Activated CD4-positive, alpha-beta T cell treated with anti-CD3 and anti-CD28 coated beads, Interleukin-2, amount 50 U/mL, for 24 hours (primary cell): ENCODE measurements at regions not wholly inside any gene's neighbourhood (a gene's known extent, or its start where the extent isn't known, plus 50 kb on each side); places are given as distances from the start of the nearest gene placed in this dataset.
"Not testable (repeated sequence)": the region's sequence is repeated elsewhere in the genome, so short reads cannot be mapped to it uniquely, and the experiment has no call there.

Experiments used
- DNase-seq, 2 donors: peaks; one replicate each; pipeline ENCODE4 v3.0.0-alpha.2; 2020; ENCODE audit warnings: low read depth in 1 of 2, low spot score in 1 of 2

- no peak for DNase-seq
These were observed 84.1 kb upstream of the DMRT1 start for GRCh38 chr9:757246-757881.

DNA sequence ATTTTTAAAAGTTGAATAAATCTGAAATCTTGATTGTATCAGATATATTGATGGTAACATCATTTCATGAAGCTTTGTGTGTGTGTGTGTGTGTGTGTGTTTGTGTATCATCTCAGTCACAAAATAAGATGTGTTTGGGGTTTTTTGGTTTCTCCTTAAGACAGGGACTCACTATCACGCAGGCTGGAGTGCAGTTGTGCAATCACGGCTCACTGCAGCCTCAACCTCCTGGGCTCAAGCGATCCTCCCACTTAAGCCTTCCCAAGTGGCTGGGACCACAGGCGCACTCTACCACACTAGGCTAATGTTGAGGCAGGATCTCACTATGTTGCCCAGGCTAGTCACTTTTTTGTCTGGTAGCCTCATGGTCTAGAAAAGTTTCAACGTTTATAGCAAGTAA lies 83.4 kb upstream of the DMRT1 start:
- no peak for DNase-seq

DNA sequence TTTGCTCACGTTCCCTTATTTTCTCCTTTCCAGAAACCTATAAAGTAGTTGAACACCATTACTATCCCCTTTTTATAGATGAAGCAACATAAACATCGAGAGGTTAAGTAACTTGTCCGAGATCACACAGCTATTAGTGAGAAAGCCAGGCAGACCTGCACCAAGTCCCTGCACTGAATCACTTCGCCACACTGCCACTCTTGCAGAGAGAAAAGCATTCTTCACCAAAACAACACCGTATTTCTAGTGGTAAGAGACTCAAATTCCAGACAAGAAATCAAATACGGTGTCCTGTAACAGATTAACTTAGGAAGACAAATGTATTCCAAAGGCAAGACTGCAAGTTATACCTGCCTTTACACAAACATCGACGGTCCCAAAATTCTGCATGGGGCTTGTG lies 82.0 kb upstream of the DMRT1 start:
- DNase-seq = no peak

DNA sequence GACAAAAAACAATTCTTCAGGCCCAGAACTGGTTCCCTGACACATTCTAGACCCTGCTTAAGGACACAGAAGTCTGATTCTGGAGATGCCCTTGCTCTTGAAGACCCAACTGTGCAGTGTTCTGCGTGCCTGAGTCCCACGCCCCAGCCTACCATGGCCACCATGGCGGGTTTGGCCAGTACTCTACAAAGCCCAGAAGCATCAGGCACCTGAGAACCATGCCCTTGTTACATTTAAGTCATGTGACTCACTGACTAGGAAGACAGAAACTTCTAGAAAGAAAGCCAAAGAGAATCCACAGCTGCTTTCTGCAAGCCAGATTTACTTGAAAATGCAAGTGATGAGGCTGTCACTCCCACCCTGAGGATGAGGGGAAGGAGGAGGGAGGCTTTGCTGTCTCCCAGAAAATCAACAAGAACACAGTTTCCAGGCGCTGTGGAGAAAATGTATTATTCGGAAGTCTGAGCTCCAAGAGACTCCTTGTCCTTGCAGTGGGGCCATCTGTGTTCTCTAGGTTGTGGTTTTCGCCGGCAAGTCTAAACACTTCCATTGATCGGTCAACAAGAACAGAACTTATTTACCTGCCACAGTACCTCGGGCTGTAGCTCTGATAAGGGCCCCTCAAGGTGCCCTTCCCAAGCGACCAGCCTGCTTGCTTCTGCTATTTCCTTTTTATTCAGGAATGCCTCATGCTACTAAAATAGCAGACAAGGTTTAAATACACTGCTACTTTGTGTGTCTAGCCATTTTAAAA lies 81.3 kb upstream of the DMRT1 start:
- no peak for DNase-seq

DNA sequence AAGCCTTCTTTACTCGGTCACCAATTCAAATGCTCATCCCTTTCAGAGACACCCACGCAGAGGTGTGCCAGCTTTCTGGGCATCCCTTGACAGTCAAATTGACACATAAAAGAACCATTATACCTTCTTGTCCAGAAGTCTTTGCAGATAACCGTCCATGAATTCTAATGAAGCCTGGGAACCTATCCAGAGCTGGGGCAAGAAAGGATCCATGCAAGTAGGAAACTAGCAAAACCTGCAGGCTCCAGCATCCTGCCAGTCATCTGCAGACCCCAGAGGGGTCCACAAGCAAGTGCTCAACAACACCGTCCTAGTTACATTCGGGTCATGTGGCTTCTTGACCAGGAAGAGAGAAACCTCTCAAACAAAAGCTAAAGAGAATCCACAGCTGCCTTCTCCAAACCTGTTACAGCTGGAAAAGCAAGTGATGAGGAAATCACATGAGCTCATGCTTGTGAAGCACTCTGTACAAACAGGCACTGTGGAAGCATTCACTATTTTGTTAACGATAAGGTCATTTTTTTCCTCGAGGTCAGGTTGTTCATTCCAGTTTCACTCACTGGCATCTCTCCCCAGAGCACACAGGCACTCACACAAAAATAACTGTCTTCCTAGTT lies 80.2 kb upstream of the DMRT1 start:
- DNase-seq = no peak

DNA sequence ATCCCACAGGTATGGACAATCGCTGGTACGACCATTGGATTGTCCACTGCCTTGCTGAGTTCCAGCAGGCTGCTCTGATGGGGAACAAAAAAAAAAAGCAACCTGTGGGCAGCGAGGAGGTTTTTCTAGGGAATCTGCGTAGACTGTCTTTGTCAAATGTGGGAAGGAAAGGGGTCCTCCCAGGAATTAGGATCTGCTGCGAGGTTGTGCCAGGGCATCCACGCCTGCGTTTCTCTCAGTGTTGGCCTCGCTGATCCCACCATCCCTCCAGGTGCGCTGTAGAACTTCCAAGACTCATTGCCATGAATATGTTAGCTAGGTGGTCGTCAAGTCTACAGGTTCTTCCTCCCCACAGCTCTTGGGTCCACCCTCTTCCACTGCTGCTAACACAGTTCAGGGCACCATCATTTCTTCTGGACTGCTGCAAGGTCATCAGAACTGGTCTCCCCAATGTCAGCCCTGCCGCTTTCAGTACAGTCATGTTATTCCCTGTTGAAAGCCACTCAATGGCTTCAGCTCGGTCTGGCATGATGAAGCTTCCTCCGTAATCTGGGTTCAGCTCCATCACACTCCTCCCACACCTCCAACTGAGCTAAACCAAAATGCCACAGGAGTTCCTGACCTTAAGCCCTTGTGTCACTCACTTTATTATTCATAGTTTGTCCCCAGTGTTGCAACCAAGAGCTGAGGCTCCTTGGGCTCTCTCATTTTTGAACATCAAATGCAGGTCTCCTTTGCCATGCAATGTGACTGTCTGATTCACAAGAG lies 79.5 kb upstream of the DMRT1 start:
- DNase-seq = no peak

DNA sequence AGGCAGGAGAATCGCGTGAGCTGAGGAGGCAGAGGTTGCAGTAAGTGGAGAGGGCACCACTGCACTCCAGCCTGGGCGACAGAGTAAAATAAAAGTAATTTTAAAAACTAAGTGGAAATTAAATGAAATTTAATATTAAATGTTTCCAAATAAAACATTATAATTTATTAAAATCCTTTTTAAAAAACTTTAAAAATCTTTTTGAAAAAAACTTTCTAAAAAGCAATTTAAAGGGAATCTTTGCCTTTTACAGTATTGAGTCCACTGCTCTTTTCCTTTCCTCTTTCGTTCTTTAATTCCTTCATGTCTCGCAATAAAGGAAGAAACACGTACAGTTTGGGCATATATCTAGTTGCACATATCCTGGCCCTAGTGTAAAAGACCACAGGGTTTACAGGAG lies 77.8 kb upstream of the DMRT1 start:
- DNase-seq = no peak

DNA sequence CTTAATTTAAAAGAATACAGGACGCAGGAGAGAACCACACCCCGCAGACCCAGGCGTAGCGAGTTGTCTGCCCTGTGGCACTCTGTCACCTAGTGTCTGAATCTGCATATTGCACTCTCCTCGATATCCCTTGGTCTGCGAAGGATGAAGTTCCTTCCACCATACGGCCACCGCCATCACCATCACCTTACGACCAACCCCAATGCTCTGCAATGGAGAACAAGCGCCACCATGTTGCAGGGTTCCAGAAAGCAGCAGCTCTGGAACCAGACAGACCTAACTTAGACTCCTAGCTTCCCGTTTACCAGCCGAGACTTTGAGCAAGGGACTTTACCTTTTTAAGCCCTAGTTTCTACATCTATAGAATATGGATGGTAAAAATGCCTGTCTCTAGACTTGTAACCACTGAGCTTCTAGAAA lies 77.4 kb upstream of the DMRT1 start:
- peak in 1 of 2 donors; percentile 10 for DNase-seq

DNA sequence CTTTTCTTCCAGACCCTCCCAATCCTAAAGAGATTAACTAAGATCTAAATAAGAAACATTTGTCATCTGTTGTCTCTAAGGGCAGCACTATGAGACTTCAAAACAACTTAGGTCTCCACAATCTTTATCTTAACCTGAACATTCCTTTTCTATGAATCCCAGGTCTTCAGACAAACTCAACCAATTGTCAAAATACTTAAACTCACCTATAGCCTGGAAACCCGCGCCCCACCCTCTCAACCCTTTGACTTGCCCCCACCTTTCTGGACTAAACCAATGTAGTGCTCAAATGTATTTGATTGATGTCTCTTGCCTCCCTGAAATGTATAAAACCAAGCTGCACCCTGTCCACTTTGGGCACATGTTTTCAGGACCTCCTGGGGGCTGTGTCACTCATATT lies 76.5 kb upstream of the DMRT1 start:
- DNase-seq = no peak

DNA sequence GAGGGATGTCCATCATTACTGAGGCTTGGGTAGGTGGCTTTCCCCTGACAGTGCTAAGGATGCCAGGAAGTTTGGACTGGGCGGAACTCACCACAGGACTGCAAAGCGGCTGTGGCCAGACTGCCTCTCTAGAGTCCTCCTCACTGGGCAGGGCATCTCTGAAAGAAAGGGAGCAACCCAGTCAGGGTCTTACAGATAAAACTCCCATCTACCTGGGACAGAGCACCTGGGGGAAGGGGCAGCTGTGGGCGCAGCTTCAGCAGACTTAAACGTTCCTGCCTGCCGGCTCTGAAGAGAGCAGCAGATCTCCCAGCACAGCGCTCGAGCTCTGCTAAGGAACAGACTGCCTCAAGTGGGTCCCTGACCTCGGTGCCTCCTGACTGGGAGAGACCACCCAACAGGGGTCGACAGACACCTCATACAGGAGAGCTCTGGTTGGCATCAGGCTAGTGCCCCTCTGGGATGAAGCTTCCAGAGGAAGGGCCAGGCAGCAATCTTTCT lies 74.4 kb upstream of the DMRT1 start:
- not testable (repeated sequence) for DNase-seq

DNA sequence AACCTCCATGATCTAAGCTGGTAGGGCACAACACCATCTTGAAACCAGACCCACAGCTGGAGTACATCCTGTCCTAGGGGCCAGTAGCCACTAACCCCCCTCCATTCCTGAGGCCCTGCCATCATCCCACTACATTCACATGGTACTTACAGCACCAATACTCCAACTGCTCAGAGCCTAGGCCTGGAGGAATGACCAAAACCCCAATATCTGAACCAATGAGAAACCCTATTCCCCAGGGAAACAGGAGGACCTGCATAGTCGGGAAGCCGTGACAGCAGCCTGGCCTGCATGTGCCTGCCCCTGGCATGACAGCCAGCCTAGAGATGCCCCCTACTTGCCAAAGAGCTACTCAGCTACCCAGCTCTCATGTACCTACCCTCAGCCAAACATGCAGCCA lies 65.4 kb upstream of the DMRT1 start:
- DNase-seq = no peak

DNA sequence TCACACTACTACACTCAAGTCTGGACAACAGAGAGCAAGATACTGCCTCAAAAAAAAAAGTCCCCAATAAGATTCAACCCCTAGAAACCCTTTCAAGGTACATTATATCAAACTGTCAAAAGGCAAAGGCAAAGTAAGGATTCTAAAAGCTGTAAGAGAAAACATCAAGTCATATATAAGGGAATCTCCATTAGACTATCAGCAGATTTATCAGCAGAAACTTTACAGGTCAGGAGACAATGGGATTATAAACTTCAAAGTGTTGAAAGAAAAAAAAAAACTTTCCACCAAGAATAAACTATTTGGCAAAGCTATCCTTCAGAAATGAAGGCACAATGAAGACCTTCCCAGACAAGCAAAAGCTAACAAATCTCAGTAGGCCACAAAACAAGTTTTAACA lies 63.5 kb upstream of the DMRT1 start:
- no peak for DNase-seq

DNA sequence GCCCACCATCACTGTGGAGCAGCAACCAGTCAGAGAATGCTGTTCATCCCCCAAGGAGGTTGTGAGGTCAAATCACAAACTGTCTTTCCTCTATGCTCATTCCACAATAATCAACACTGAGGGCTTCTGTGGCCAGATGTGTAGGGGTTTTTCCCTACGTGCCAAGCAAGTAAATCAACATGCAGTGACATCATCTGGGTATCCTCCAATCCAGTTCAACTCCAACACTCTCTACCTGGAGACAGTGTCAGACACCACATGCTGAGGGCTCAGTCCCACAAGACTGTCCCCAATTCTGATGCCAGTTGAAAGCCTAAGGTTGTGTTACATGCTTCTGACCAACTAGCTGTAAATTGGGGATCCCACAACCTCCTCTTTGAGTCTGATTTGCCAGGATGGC lies 57.3 kb upstream of the DMRT1 start:
- no peak for DNase-seq

GRCh38 chr9:784916-785315 lies 56.6 kb upstream of the DMRT1 start:
- DNase-seq = no peak

GRCh38 chr9:785997-786396 lies 55.5 kb upstream of the DMRT1 start:
- no peak for DNase-seq

GRCh38 chr9:786405-786804 lies 55.1 kb upstream of the DMRT1 start:
- no peak for DNase-seq

DNA sequence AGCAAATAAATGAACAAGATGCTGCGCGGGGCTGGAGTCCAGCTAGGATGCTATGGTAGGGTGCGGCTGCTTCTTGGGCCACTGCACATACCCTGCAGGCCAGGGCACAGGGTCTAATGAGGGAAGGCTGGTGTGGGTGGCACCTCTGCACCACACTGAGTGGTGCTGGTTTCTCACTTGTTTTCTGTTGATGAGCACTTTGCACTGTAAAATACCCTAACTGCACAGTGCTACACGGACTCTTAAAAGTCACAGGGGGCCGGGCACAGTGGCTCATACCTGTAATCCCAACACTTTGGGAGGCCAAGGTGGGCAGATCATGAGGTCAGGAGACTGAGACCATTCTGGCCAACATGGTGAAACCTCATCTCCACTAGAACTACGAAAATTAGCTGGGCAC lies 52.7 kb upstream of the DMRT1 start:
- no peak for DNase-seq
